Suppressor macrophage treated with lipopolysaccharide for 4 hours (primary cell): ENCODE measurements at regions not wholly inside any gene's neighbourhood (a gene's known extent, or its start where the extent isn't known, plus 50 kb on each side); places are given as distances from the start of the nearest gene placed in this dataset.
"Not testable (repeated sequence)": the region's sequence is repeated elsewhere in the genome, so short reads cannot be mapped to it uniquely, and the experiment has no call there.

Source experiments
- DNase-seq: peaks from one replicate; pipeline ENCODE4 v3.0.0-alpha.2; 2020

DNA sequence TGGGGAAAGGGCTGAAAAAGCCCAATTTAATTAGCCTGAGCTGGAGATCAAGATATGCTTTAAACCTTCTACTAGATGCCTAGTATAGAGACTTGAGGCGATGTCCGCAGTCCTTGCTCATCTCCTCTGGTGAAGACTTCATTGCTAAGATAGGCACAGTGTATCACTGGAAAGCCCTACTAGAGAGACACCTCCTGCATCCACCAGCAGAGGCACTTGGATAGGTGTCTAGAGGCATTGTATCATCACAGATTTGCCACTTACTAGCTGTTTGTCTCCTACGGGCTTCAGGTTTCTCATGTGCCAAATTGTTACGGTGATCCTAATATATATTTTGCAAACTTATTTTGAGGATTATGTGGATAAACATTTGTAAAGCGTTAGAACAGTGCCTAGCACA, 1048.5 kb downstream of the GALC start:
- no peak for DNase-seq

GRCh38 chr14:86943391-86944365, 1049.3 kb downstream of the GALC start:
- DNase-seq: no peak

DNA sequence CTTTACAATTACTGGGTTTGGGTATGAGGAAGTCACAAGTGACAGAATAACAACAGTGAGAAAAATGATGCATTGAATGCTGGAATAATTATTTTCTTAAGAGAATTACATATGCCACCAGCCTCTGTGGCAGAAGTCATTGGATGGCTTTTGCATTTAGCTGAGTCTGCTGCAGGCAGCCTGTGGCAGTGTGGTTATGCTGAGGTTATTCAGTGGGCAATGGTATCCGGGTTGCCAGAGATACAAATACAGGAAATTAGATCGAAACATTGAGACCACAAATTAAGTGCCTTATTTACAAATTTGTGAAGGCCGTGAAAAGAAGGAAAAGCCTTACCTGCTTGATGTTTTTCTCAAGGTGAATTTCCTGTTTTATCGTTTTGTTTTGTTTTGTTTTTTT, 1050.0 kb downstream of the GALC start:
- no peak for DNase-seq

GRCh38 chr14:86940106-86940505, 1052.9 kb downstream of the GALC start:
- DNase-seq: no peak

DNA sequence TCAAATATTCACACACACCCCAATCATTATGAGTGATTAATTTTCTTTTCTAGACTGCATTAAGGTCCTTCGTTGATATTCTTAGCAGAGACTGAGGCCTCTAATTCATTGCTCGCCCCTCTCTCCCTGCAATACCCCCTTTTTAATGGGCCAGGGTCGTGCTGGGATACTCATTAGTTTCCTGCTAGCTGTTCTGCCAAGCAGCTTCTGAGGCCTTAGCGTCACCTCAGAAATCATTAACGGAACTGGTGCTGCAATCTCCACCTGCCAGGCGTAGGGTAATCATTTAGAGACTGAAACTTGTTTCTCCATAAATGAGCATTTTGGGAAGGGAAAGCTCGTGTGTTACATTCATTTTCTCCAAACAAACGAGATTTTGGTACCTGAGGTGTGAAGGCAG, 1054.7 kb downstream of the GALC start:
- no peak for DNase-seq

- no peak for DNase-seq
Measured at GRCh38 chr14:86936556-86936955, 1056.4 kb downstream of the GALC start.

GRCh38 chr14:86935241-86935885, 1057.6 kb downstream of the GALC start:
- no peak for DNase-seq

DNA sequence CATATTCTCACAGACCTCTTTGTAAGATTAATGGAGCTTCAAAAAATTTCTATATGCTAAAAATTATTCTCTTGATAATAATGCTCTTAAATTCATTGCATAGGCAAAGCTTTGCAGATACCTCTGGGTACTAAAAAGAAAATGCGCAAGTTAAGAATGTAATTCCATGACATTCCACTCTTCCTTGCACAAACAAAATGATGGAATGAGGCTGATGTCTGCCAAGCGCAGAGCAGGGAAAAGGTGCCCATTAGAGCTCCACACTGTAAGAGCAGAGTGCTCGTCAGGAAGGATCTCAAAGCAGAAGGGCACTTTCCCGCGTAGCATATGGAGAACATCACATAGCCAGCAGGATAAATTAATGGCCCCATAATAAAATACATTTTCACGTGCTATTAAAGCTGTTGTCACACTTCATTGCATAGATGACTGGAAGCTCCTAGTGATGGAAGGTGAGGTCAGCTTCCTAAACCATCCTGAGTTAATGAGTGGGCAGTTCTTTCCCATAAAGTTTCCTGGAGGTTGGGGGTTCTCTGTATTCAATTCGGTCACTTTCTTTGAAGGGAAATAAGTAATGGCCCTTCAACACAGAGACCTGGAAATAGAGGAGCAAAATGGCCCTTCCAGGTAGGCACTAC, 1058.9 kb downstream of the GALC start:
- DNase-seq: no peak

GRCh38 chr14:86933460-86933859, 1059.5 kb downstream of the GALC start:
- no peak for DNase-seq

GRCh38 chr14:86915406-86915805, 1077.6 kb downstream of the GALC start:
- no peak for DNase-seq

- DNase-seq: no peak
Measured at GRCh38 chr14:86912709-86913108, 1080.3 kb downstream of the GALC start.

- DNase-seq: no peak
Measured at GRCh38 chr14:86911486-86911885, 1081.5 kb downstream of the GALC start.

DNA sequence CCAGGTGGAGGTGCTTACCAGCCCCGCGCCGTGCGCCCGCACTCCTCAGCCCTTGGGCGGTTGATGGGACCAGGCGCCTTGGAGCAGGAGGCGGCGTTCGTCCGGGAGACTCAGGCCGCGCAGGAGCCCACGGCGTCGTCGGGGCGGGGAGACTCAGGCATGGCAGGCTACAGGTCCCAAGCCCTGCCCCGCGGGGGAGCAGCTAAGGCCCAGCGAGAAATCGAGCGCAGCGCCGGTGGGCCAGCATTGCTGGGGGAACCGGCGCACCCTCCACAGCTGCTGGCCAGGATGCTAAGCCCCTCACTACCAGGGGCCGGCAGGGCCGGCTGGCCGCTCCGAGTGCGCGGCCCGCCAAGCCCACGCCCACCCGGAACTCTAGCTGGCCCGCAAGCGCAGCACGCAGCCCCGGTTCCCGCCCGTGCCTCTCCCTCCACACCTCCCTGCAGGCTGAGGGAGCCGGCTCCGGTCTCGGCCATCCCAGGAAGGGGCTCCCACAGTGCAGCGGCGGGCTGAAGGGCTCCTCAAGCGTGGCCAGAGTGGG, 1087.5 kb downstream of the GALC start:
- not testable (repeated sequence) for DNase-seq

DNA sequence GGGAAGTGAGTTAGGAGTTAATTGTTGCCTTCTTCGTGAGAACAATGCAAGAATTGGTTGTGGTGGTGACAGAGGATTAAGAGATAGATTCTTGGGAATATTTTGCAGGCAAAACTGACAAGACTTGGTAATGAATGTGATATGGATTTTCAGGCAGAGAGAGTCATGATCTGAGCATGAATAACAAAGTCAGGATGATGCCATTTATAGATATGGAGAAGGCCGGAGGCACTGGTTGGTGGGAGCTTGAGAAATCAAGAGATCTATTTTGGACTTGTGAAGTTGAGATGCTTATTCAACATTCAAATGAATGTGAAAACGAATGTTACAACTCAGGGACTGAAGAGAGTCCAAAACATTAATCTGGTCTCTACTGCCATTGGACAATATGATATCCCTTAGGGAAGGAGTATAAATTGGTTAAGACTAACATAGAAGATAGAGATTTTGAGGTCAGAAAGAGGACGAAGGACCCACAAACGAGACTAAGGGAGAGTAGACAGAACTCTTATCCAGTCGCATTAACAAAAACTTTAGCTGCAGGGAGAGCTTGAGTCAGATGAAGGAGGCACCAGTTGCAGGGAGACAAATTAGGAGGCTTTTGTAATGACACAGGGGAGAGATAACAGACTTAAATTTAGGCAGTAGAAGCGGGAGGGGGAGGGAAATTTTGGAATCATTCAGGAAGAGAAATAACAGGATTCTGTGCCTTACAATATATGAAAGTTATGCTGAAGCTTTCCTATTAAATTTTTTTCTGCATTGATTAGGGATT, 1090.6 kb downstream of the GALC start:
- DNase-seq: no peak

GRCh38 chr14:86897704-86898513, 1095.1 kb downstream of the GALC start:
- DNase-seq: no peak

GRCh38 chr14:86897224-86897623, 1095.8 kb downstream of the GALC start:
- DNase-seq: no peak

- DNase-seq: no peak
Measured at GRCh38 chr14:86896701-86897100, 1096.3 kb downstream of the GALC start.

GRCh38 chr14:86892152-86892956, 1100.6 kb downstream of the GALC start:
- no peak for DNase-seq

DNA sequence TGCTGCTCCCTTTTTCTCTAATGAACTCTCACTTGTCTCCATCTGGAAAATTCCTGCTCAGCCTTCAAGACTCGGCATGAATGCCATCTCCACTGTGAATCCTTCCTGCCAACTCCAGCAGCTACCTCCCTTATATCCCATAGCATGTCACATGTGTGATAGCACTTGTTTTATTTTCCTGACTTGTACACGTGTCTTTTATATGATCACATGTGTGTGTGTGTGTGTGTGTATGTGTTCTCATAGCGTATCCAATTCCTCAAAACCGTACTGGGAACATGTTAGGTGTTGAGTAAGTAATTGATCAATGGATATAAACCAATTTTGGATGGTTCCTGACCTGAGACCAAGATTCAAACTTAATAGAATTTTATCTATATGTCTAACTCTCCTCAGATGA, 1107.7 kb downstream of the GALC start:
- DNase-seq: no peak

GRCh38 chr14:86884498-86884897, 1108.5 kb downstream of the GALC start:
- no peak for DNase-seq

DNA sequence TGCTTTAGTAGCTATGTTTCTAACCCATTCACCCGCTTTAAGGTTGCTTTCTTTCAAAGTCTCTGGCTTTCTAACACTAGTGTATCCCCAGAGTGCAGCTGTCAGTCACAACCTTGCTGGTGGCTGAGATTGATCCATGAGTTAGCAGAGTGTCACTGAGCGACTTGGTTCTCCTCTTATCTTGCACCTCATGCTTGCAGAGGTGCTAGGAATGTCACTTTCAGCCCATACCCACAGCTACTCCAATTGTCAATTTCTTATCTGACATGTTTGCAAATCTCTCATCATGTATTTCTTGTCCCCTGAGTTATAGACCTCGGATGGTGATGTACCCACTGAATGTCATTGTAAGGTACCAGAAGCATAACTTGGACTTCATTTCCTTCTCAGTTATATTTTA, 1110.2 kb downstream of the GALC start:
- DNase-seq: no peak
